22Rv1 (cell line): ENCODE measurements at regions not wholly inside any gene's neighbourhood (a gene's known extent, or its start where the extent isn't known, plus 50 kb on each side); places are given as distances from the start of the nearest gene placed in this dataset.

Experiments used
- ZFX ChIP-seq: fragments of 450-650 bp; IDR thresholded peaks from 2 replicates; pipeline ENCODE4 v1.6.1; 2017; ENCODE audit warnings: antibody characterized with exemption, borderline replicate concordance
- TF ChIP-seq, protein P1 (sequence below): fragments of 450-650 bp; IDR thresholded peaks from 2 replicates; pipeline ENCODE4 v1.5.1; 2017; ENCODE audit warnings: mild to moderate bottlenecking

DNA sequence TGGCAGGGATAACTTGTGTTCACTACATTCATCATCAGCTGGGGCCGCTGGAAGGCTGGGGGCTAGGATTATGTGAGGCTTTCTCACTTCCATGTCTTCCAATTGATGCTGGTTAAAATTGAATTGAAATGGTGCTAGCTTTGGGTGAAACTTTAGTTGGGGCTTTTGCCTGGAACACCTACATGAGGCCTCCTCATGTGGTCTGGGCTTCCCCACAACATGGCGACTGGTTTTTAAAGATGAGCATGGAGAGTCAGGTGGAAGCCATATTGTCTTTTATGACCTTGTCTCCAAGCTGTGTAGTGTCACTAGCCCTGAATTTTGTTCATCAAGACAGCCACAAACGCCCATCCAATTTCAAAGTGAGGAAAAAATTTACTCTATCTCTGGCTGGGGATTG, 1033.9 kb downstream of the TYW1 start:
- TF ChIP-seq, protein P1, sequence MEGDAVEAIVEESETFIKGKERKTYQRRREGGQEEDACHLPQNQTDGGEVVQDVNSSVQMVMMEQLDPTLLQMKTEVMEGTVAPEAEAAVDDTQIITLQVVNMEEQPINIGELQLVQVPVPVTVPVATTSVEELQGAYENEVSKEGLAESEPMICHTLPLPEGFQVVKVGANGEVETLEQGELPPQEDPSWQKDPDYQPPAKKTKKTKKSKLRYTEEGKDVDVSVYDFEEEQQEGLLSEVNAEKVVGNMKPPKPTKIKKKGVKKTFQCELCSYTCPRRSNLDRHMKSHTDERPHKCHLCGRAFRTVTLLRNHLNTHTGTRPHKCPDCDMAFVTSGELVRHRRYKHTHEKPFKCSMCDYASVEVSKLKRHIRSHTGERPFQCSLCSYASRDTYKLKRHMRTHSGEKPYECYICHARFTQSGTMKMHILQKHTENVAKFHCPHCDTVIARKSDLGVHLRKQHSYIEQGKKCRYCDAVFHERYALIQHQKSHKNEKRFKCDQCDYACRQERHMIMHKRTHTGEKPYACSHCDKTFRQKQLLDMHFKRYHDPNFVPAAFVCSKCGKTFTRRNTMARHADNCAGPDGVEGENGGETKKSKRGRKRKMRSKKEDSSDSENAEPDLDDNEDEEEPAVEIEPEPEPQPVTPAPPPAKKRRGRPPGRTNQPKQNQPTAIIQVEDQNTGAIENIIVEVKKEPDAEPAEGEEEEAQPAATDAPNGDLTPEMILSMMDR = no peak
- no peak for TF ChIP-seq ZFX
